GM12865 (cell line): ENCODE measurements at regions not wholly inside any gene's neighbourhood (a gene's known extent, or its start where the extent isn't known, plus 50 kb on each side); places are given as distances from the start of the nearest gene placed in this dataset.
"Not testable (repeated sequence)": the region's sequence is repeated elsewhere in the genome, so short reads cannot be mapped to it uniquely, and the experiment has no call there.

Source experiments
- DNase-seq: peaks from one replicate; pipeline ENCODE4 v3.0.0; 2010; ENCODE audit warnings: low read depth
- H3K4me3 ChIP-seq: 2 replicates; pipeline ENCODE4 v1.5.1; 2011; ENCODE audit warnings: mild to moderate bottlenecking, low read depth, low read length, control low read depth
- TF ChIP-seq, protein P1 (sequence below): IDR thresholded peaks from 2 replicates; pipeline ENCODE4 v1.5.1; 2011; ENCODE audit warnings: low read length, control low read depth, low read depth, inconsistent platforms; ENCODE audit not compliant: insufficient read depth; ENCODE audit errors: missing control alignments

GRCh38 chr17:70947636-70948565 lies 778.6 kb downstream of the KCNJ2 start:
- no peak overlapping the region for H3K4me3 ChIP-seq
- no peak for DNase-seq
- TF ChIP-seq, protein P1, sequence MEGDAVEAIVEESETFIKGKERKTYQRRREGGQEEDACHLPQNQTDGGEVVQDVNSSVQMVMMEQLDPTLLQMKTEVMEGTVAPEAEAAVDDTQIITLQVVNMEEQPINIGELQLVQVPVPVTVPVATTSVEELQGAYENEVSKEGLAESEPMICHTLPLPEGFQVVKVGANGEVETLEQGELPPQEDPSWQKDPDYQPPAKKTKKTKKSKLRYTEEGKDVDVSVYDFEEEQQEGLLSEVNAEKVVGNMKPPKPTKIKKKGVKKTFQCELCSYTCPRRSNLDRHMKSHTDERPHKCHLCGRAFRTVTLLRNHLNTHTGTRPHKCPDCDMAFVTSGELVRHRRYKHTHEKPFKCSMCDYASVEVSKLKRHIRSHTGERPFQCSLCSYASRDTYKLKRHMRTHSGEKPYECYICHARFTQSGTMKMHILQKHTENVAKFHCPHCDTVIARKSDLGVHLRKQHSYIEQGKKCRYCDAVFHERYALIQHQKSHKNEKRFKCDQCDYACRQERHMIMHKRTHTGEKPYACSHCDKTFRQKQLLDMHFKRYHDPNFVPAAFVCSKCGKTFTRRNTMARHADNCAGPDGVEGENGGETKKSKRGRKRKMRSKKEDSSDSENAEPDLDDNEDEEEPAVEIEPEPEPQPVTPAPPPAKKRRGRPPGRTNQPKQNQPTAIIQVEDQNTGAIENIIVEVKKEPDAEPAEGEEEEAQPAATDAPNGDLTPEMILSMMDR: no peak

DNA sequence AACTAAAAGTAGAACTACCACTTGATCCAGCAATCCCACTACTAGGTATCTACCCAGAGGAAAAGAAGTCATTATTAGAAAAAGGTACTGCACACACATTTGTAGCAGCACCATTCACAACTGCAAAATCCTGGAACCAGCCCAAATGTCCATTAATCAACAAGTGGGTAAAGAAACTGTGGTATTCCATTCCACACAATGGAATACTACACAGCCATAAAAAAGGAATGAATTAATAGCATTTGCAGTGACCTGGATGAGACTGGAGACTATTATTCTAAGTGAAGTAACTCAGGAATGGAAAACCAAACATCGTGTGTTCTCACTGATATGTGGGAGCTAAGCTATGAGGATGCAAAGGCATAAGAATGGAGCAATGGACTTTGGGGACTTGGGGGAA lies 783.8 kb downstream of the KCNJ2 start:
- not testable (repeated sequence) for DNase-seq, H3K4me3 ChIP-seq

DNA sequence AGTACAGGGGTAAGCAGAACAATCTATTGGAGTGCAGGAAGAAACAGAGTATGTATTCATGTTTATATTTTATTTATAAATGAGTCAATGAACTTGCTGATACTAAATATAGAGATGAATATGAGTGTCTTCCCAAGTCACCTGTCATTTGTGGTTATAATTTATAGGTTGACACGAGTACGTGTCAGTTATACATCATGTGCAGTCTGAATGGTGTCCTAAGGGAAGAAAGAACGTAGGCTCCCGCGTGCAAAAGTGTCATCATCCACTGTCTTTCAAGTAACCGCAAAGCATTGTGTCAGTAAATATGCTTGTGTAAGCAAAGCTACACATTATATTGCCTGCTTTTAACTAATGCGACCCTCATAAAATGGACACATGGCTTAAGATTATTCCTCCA lies 786.1 kb downstream of the KCNJ2 start:
- TF ChIP-seq, protein P1: no peak
- DNase-seq: no peak
- H3K4me3 ChIP-seq: no peak overlapping the region

DNA sequence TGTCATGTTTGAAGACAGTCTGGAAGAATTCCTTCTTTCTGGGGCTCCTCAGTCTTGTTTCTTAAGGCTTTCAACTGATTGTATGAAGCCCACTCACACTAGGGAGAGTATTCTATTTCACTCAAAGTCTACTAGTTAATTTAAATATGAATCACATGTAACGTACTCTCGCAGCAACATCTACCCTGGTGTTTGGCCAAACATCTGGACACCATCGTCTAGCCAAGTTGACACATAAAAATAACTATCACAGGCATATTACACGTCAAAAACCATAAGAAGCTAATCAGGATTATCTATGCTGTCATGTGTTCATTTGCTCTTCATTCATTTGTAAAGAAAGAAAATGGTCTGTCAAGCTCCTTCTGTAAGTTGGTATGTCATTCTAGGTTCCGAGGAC lies 787.4 kb downstream of the KCNJ2 start:
- DNase-seq: no peak
- no peak overlapping the region for H3K4me3 ChIP-seq
- TF ChIP-seq, protein P1: no peak

GRCh38 chr17:70961341-70961740 lies 792.0 kb downstream of the KCNJ2 start:
- TF ChIP-seq, protein P1: no peak
- no peak for DNase-seq
- no peak overlapping the region for H3K4me3 ChIP-seq

- DNase-seq: no peak
- H3K4me3 ChIP-seq: no peak overlapping the region
- TF ChIP-seq, protein P1: no peak
These were observed 799.0 kb downstream of the KCNJ2 start for GRCh38 chr17:70968302-70968701.

- TF ChIP-seq, protein P1: no peak
- no peak for DNase-seq
- no peak overlapping the region for H3K4me3 ChIP-seq
These were observed 800.2 kb downstream of the KCNJ2 start for GRCh38 chr17:70969521-70970034.
